Endothelial cell (in vitro differentiated cells): ENCODE measurements at regions not wholly inside any gene's neighbourhood (a gene's known extent, or its start where the extent isn't known, plus 50 kb on each side); places are given as distances from the start of the nearest gene placed in this dataset.

Source experiments
- DNase-seq: peaks from one replicate; pipeline ENCODE4 v3.0.0; 2021; ENCODE audit warnings: low spot score
- H3K27ac Mint-ChIP-seq: one replicate; pipeline ENCODE4 v1.8.0; 2021; ENCODE audit warnings: mixed read lengths, inconsistent platforms; ENCODE audit not compliant: unreplicated experiment
- H3K27me3 Mint-ChIP-seq: one replicate; pipeline ENCODE4 v1.8.0; 2021; ENCODE audit warnings: mild to moderate bottlenecking, moderate library complexity, mixed read lengths, inconsistent platforms; ENCODE audit not compliant: unreplicated experiment
- H3K36me3 Mint-ChIP-seq: one replicate; pipeline ENCODE4 v1.8.0; 2021; ENCODE audit warnings: mild to moderate bottlenecking, low read depth, mixed read lengths, inconsistent platforms; ENCODE audit not compliant: unreplicated experiment
- H3K4me1 Mint-ChIP-seq: one replicate; pipeline ENCODE4 v1.8.0; 2021; ENCODE audit warnings: mild to moderate bottlenecking, mixed read lengths, inconsistent platforms; ENCODE audit not compliant: unreplicated experiment
- H3K4me3 Mint-ChIP-seq: one replicate; pipeline ENCODE4 v1.8.0; 2021; ENCODE audit warnings: mild to moderate bottlenecking, mixed read lengths, inconsistent platforms; ENCODE audit not compliant: unreplicated experiment
- H3K9me3 Mint-ChIP-seq: one replicate; pipeline ENCODE4 v1.8.0; 2021; ENCODE audit warnings: mixed read lengths, inconsistent platforms; ENCODE audit not compliant: unreplicated experiment
- TF ChIP-seq, protein P1 (sequence below): fragments of 200-600 bp; sonication (generic); IDR thresholded peaks from one replicate; pipeline ENCODE4 v1.5.0; 2021; ENCODE audit warnings: antibody characterized with exemption; ENCODE audit not compliant: unreplicated experiment

GRCh38 chr6:14500809-14501208 is 383.2 kb downstream of the CD83 start:
- TF ChIP-seq, protein P1, sequence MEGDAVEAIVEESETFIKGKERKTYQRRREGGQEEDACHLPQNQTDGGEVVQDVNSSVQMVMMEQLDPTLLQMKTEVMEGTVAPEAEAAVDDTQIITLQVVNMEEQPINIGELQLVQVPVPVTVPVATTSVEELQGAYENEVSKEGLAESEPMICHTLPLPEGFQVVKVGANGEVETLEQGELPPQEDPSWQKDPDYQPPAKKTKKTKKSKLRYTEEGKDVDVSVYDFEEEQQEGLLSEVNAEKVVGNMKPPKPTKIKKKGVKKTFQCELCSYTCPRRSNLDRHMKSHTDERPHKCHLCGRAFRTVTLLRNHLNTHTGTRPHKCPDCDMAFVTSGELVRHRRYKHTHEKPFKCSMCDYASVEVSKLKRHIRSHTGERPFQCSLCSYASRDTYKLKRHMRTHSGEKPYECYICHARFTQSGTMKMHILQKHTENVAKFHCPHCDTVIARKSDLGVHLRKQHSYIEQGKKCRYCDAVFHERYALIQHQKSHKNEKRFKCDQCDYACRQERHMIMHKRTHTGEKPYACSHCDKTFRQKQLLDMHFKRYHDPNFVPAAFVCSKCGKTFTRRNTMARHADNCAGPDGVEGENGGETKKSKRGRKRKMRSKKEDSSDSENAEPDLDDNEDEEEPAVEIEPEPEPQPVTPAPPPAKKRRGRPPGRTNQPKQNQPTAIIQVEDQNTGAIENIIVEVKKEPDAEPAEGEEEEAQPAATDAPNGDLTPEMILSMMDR: no peak
- Mint-ChIP-seq H3K4me1 (peaks cover 2% of the 10 kb centered on the region), H3K9me3 (no peaks in the 10 kb centered on the region), H3K4me3 (no peak overlapping the region), H3K36me3 (no peaks in the 10 kb centered on the region), H3K27me3 (no peaks in the 10 kb centered on the region), H3K27ac (no peak overlapping the region)
- no peak for DNase-seq

GRCh38 chr6:14501240-14501639 is 383.7 kb downstream of the CD83 start:
- TF ChIP-seq, protein P1: no peak
- no peak overlapping the region for H3K4me3 Mint-ChIP-seq
- no peak overlapping the region for H3K27ac Mint-ChIP-seq

GRCh38 chr6:14501914-14502313 is 384.3 kb downstream of the CD83 start:
- Mint-ChIP-seq H3K9me3 (no peaks in the 10 kb centered on the region), H3K36me3 (no peaks in the 10 kb centered on the region), H3K4me1 (peaks cover 7% of the 10 kb centered on the region), H3K27ac (no peak overlapping the region), H3K27me3 (no peaks in the 10 kb centered on the region), H3K4me3 (no peak overlapping the region)
- no peak for DNase-seq
- TF ChIP-seq, protein P1: no peak

More at GRCh38 chr6:14501240-14501639, 383.7 kb downstream of the CD83 start:
- peaks cover 2% of the 10 kb centered on the region for H3K4me1 Mint-ChIP-seq
- no peaks in the 10 kb centered on the region for H3K36me3 Mint-ChIP-seq
- H3K27me3 Mint-ChIP-seq: no peaks in the 10 kb centered on the region
- no peaks in the 10 kb centered on the region for H3K9me3 Mint-ChIP-seq
- DNase-seq: no peak

GRCh38 chr6:14502551-14502950 is 385.0 kb downstream of the CD83 start:
- peaks cover 12% of the 10 kb centered on the region for H3K4me1 Mint-ChIP-seq
- TF ChIP-seq, protein P1: no peak
- no peak overlapping the region for H3K4me3 Mint-ChIP-seq
- no peak overlapping the region for H3K27ac Mint-ChIP-seq
- DNase-seq: no peak
- no peaks in the 10 kb centered on the region for H3K9me3 Mint-ChIP-seq
- no peaks in the 10 kb centered on the region for H3K36me3 Mint-ChIP-seq
- H3K27me3 Mint-ChIP-seq: no peaks in the 10 kb centered on the region

GRCh38 chr6:14505401-14505800 is 387.8 kb downstream of the CD83 start:
- Mint-ChIP-seq H3K4me1 (peaks cover 12% of the 10 kb centered on the region), H3K27ac (no peak overlapping the region), H3K9me3 (no peaks in the 10 kb centered on the region), H3K27me3 (peaks cover 3% of the 10 kb centered on the region), H3K4me3 (no peak overlapping the region), H3K36me3 (no peaks in the 10 kb centered on the region)
- no peak for DNase-seq
- TF ChIP-seq, protein P1: no peak
